AG04450 (cell line): ENCODE measurements at regions not wholly inside any gene's neighbourhood (a gene's known extent, or its start where the extent isn't known, plus 50 kb on each side); places are given as distances from the start of the nearest gene placed in this dataset.

Experiments used
- CTCF ChIA-PET: fragments of 300-600, 350-600 bp; formaldehyde crosslinking; extraction: SDS; loops from one replicate; lab custom pipeline; 2022; ENCODE audit warnings: antibody characterized with exemption, inconsistent platforms; lab: Charles Lee
- POLR2A ChIA-PET: fragments of 350-600 bp; formaldehyde crosslinking; extraction: SDS; loops from one replicate; lab custom pipeline; 2021; ENCODE audit warnings: antibody characterized with exemption, inconsistent platforms; lab: Yijun Ruan, JAX
- DNase-seq: peaks from one replicate; pipeline ENCODE4 v3.0.0-alpha.2; 2011; ENCODE audit warnings: low read depth, low spot score
- H3K27ac ChIP-seq: one replicate; pipeline ENCODE4 v1.5.1; 2012; ENCODE audit warnings: low read depth, low read length, control low read depth
- H3K27me3 ChIP-seq: one replicate; pipeline ENCODE4 v1.6.0; 2012; ENCODE audit warnings: low read length; ENCODE audit not compliant: control insufficient read depth, insufficient read depth
- H3K4me3 ChIP-seq: 2 replicates; pipeline ENCODE4 v1.5.1; 2011; ENCODE audit warnings: mild to moderate bottlenecking, low read depth, low read length, control low read depth
- H3K9me3 ChIP-seq: 2 replicates; pipeline ENCODE4 v1.5.1; 2012; ENCODE audit warnings: low read length; ENCODE audit not compliant: control insufficient read depth, insufficient read depth
- CTCF ChIP-seq: IDR thresholded peaks from 2 replicates; pipeline ENCODE4 v1.5.1; 2011; ENCODE audit warnings: low read depth, low read length, control low read depth, inconsistent platforms

DNA sequence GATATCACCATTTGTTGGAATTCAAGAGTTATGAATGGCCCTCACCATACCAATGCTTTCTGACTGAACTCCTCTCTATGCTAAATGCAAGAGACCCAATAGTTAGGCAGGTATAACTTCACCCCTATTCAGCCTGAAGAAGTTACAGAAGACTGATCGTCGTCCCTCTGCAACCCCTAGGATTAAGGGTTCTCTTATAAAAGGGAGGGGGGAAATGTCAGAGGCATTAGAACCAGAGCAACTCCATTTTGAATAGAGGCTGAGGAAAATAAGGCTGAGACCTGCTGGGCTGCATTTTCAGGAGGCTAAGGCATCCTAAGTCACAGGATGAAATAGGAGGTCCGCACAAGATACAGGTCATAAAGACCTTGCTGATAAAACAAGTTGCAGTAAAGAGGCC lies 494.3 kb downstream of the SPRY1 start:
- ChIA-PET CTCF (no interaction called here), POLR2A (no interaction called here)
- H3K4me3 ChIP-seq: no peak overlapping the region
- H3K27ac ChIP-seq: no peak overlapping the region
- no peaks in the 10 kb centered on the region for H3K9me3 ChIP-seq
- no peaks in the 10 kb centered on the region for H3K27me3 ChIP-seq
- no peak for DNase-seq
- TF ChIP-seq CTCF: no peak

DNA sequence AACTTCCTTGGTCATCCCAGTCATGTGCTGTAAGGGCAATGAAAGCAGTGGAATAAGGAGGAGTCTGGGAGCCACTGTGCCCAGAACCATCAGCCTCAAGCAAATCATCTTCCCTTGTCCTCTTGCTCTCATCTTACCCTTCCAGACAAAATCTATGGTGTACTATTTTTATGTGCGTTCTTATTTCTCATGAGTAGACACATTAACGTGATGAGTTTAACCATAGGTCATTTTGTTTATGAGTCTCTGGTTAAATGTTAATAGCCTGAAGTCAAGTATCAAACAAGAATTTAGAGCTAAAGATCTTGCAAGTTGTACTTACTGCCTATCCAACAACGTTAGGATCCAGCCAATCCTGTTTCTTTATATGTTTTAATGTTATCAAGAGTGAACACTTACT lies 495.3 kb downstream of the SPRY1 start:
- no peak overlapping the region for H3K27ac ChIP-seq
- H3K27me3 ChIP-seq: no peaks in the 10 kb centered on the region
- no peak overlapping the region for H3K4me3 ChIP-seq
- TF ChIP-seq CTCF: no peak
- no peaks in the 10 kb centered on the region for H3K9me3 ChIP-seq
- DNase-seq: no peak
- CTCF ChIA-PET: no interaction called here
- POLR2A ChIA-PET: no interaction called here

DNA sequence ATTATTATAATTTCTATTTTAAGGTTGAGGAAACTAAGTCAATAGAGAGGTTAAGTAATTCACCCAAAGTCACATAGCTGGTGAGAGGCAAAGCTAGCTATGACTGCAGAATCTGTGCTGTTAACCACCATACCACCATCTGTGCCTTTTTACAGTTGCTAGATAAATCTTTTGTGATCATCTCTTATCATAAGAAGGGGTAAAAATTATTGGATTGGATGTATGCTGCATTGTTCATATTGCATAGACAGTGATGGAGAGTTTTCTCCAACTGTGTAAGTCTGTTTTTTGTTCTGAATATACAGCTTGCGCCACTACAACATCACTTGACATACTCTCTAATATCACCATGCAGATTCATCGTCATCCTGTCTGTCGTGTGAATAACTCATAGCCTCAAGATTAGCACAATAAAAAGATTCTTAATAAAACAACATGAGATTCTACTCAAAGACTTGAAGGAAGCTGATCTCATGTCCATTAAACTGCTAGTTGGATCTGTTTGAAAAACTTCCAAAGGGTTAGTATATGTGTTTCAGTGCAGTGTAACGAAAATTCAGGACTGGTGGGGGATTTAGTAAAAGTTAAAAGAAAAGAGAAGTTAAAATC lies 495.9 kb downstream of the SPRY1 start:
- H3K27me3 ChIP-seq: no peaks in the 10 kb centered on the region
- CTCF ChIA-PET: no interaction called here
- H3K4me3 ChIP-seq: no peak overlapping the region
- H3K27ac ChIP-seq: no peak overlapping the region
- no peaks in the 10 kb centered on the region for H3K9me3 ChIP-seq
- no peak for DNase-seq
- TF ChIP-seq CTCF: no peak
- POLR2A ChIA-PET: no interaction called here

DNA sequence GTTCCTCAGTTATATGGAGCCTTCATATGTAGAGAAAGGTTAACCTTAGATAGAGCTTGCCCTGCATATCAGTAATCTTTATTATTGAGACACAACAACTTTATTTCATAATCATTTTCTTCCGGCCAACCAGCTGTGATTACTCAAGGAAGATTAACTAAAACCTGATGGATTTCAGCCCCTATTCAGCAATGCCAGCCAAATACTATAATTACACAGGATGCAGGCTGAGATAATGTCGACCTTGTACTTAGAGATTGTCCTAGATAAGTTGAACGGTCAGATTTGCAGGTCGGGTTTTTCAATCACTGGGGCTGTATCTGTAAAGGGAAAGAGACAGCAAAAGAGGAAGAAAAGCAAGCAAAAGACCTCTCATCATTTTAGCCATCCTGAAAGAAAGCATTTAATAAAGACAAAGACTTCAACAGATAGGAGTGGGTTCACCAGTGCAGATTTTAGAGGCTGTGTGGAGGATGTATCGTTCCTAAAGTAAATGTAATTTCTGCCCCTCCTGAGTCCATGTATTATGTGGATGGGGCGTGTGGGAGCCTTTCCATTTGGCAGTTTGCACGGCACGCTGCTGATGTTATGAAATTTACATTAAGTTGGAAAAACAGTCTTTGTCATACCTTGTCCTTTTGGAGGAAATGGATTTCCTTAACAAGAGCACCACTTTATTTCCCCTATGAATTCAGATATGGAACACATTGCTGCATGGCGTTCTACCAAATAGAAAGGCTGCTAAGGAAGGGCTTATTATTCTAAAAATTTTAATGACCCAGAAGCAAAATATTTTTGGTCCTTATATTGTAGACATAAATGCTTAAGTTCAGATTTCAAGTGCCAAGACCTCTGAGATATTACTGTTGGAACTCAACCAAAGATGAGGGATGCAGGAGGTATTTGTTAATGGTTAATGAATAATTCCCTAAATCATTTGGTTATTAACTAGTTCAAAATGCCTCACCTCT lies 496.7 kb downstream of the SPRY1 start:
- H3K27me3 ChIP-seq: no peaks in the 10 kb centered on the region
- no peak for TF ChIP-seq CTCF
- POLR2A ChIA-PET: no interaction called here
- DNase-seq: no peak
- H3K9me3 ChIP-seq: no peaks in the 10 kb centered on the region
- CTCF ChIA-PET: no interaction called here
- no peak overlapping the region for H3K27ac ChIP-seq
- H3K4me3 ChIP-seq: no peak overlapping the region

DNA sequence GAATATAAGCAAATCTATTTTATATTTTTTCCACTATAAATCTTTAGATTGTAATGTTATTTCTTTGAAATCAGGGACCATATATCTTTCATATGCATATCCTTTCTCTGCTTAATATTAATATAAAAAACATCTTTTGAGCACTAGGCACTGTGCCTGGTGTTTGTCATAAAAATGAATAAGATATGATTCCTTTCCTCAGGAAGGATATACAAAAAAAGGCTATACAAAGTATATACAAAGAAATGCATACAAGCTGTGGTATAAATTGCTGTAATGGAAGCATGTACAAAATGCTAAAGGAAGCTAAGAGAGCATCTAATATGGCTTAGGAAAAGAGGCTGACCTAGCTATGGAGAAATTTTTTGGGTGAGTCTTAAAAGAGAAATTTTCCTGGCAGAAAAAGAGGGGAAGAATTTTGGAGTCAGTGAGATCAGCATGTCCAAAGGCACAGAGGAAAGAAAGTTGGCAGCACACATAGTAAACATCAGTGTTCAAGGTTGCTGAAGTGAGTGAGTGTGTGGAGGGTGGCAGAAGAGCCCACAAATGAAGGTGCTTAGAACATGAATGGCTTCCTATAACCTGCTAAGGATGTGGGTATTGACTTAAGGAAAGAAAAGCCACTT lies 500.0 kb downstream of the SPRY1 start:
- CTCF ChIA-PET: no interaction called here
- no peak for DNase-seq
- TF ChIP-seq CTCF: no peak

More for the DNA sequence above, 500.0 kb downstream of the SPRY1 start:
- no peak overlapping the region for H3K27ac ChIP-seq
- H3K4me3 ChIP-seq: no peak overlapping the region
- H3K9me3 ChIP-seq: no peaks in the 10 kb centered on the region
- POLR2A ChIA-PET: no interaction called here
- H3K27me3 ChIP-seq: no peaks in the 10 kb centered on the region
